SKM-1 treated with dmso at 0.1 percent for 144 hours (cell line): ENCODE measurements at regions not wholly inside any gene's neighbourhood (a gene's known extent, or its start where the extent isn't known, plus 50 kb on each side); places are given as distances from the start of the nearest gene placed in this dataset.
A peak's percentile ranks its signal among the peaks of the same experiment; 100 is the strongest.

Source experiments
- DNase-seq: peaks from one replicate; lab custom pipeline; 2025; ENCODE audit not compliant: unreplicated experiment; lab: John Stamatoyannopoulos, UW

GRCh38 chr11:36722421-36722820, 124.4 kb upstream of the RAG2 start:
- peak; percentile 58 for DNase-seq

GRCh38 chr11:36719358-36720107, 121.5 kb upstream of the RAG2 start:
- no peak for DNase-seq

- no peak for DNase-seq
Observed at GRCh38 chr11:36718451-36718850, 120.4 kb upstream of the RAG2 start.

- peak; percentile 75 for DNase-seq
Observed at GRCh38 chr11:36713715-36714114, 115.7 kb upstream of the RAG2 start.

- no peak for DNase-seq
Observed at GRCh38 chr11:36711104-36711825, 113.2 kb upstream of the RAG2 start.
